Pons (tissue), 1 donor: ENCODE measurements at regions not wholly inside any gene's neighbourhood (a gene's known extent, or its start where the extent isn't known, plus 50 kb on each side); places are given as distances from the start of the nearest gene placed in this dataset.

ENCODE experiments used
- DNase-seq: peaks from one replicate; pipeline ENCODE4 v3.0.0-alpha.2; 2016; ENCODE audit warnings: low spot score

DNA sequence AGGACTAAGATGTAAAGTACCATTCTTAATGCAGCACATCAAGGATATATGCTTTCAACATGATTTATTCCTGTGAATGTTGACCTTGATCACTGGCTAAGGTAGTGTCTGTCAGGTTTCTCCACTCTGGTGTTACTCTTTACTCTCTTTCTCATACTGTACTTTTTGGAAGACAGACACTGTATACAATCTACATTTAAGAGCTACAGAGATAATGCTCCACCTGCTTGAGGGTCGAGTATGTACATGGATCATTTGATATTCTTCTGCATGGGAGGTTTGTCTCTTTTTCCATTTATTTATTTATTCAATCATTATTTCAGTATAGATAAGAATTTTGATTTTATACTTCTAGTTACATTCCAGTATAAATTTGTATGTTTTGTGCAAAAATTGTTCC is 199.5 kb upstream of the RGPD4 start:
- DNase-seq = no peak

DNA sequence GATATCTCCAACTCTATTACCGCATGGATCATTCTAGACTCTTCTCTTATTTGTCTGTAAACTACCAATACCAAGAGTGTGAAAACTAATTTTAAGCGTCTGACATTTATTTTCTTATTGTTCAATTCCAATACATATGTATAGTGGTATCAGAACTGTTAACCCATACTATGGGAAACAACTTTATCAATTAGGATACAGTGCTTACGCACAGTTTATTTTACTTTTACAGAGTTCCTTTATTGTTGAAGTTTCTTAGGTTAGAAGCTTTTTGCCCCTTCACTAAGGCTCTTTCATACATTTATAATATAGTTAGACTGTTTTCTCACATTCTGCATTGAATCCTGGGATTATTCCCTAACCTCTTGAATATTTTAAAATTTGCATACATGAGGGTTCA is 198.8 kb upstream of the RGPD4 start:
- DNase-seq = no peak

- no peak for DNase-seq
Observed at GRCh38 chr2:107633580-107634147, 193.0 kb upstream of the RGPD4 start.

DNA sequence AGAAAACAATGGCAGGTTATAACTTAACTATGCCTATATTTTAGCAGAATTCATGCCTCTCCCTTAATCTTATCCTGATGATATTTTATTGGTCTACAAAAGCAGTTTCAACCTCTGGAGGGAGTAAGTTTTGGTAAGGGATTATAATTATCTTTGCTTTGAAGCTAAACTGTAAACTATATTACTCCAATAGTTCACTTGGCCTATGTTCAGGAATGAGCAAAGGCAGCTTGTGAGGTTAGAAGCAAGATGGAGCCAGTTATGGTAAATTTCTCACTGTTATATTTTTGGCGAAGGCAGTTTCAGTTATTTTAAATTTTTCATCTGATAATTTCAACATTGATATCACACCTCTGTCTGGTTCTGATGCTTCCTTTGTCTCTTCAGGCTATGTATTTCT is 192.5 kb upstream of the RGPD4 start:
- no peak for DNase-seq

DNA sequence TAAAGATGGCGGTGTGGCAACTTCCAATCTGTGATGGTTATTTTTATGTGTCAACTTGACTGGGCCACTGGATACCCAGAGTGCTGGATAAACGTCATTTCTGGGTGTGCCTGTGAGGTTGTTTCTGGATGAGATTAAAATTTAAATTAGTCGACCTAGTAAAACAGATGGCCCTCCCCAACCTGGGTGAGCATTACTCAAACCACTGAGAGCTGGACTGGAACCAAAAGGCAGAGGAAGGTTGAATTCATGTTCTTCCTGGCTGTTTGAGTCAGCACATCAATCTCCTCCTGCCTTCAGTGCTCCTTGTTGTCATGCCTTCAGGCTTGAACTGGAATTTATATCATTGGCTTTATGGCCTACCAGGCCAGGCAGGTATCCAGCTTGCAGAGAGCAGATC is 190.8 kb upstream of the RGPD4 start:
- no peak for DNase-seq

DNA sequence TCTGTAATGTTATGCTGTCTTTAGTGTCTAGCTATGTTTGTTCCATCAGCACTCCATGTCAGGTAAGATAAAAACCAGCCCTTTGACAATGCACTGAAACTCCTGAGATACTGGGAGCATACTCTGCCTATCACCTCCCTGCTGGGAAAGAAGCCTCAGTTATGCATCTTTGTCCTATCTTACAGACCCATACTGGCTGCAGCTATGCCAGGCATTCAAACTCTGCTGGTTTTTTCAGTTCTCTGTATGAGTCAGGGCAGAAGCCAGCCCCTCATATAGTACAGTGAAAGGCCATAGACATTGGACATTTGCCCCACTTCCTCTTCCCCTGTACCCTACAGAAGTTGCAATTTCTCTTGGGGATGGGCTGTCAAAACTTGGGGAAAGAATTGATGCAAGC is 181.1 kb upstream of the RGPD4 start:
- DNase-seq = no peak

DNA sequence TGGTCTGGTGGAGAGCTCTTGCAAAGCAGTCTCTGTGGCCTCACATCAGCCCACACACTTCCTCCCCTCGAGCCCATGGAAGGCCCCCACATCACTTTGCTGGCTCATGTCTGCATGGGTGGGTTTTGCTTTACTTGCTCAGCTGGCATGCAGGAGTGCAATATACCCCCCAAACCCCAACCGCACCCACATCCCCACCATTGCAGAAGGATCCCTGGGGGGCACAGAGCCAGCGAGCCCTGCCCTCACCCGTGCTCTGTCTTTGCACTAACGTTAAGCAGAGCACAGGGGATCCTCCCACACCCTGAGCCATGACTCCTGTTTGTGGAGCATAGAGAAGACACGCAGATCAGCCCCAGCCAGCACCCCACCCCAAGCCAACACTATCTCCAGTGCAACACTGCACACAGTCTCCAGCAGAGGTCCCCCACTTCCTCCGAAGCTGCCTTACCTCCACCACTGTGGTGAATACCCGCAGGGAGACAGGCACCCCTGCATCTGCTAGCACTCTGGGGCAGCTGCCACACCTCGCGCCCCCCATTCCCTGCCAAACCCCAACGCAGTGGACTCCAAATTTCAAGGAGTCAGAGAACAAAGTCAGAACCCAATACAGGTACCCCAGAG is 177.8 kb upstream of the RGPD4 start:
- no peak for DNase-seq

GRCh38 chr2:107657049-107657448 is 169.6 kb upstream of the RGPD4 start:
- DNase-seq = no peak

DNA sequence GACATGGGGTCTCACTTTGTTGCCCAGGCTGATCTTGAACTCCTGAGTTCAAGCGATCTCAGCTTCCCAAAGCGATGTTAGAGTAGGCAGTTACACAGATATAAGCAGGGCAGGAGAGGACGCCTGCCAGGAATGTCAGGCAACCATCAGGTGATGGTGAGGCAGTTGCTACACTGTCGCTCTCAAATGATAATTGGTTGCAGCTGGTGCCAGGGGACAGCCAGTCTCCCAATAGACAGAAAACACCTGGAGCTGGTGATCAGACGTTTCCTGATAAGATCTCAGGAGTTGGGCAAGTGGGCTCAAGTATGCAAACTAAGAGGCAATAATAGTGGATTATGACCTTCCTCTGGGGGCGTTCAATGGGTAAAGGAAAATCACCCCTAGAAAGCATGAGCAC is 163.1 kb upstream of the RGPD4 start:
- DNase-seq = no peak

GRCh38 chr2:107669335-107669734 is 157.4 kb upstream of the RGPD4 start:
- peak; percentile 29 for DNase-seq

DNA sequence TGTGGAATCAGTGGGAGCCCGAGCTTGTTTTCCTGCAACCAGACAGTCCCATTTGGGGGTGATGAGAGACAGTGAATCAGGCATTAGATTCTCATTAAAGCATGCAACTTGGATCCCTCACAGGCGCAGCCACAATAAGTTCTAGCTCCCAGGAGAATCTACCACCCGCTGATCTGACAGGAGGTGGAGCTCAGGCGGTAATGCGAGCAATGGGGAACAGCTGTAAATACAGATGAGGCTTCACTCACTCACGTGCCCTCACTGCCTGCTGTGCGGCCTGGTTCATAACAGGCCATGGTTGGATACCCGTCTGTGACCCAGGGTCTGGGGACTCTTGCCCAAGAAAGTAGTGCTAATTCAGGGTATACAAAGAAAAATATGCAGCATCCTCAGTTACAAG is 144.8 kb upstream of the RGPD4 start:
- DNase-seq = no peak

- no peak for DNase-seq
Observed at GRCh38 chr2:107684421-107684820, 142.3 kb upstream of the RGPD4 start.

DNA sequence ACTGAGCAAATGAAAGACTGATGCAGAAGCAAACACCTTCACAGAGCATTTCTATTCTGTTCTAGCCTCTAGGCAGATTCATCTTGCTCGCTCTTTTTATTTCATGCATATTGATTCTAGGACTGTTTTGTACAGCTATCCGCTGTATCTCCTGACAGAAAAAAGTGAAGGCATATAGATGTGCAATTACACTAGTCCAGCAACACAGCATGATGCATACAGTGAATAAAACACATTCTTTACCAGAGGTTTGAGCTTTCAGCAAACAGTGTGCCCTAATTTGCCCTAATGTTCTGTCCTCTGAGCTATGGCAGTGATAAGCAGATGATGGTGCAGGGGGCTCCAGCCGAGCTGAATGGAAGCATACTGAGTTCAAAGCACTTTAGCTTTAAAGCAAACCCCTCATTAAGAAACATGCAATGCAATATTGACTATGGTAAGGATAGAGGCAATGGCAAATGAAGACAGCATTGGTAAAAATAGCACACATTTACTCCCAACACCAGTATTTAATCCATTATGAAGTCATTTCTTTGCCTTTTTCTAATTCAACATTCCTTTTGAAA is 141.2 kb upstream of the RGPD4 start:
- DNase-seq = no peak

DNA sequence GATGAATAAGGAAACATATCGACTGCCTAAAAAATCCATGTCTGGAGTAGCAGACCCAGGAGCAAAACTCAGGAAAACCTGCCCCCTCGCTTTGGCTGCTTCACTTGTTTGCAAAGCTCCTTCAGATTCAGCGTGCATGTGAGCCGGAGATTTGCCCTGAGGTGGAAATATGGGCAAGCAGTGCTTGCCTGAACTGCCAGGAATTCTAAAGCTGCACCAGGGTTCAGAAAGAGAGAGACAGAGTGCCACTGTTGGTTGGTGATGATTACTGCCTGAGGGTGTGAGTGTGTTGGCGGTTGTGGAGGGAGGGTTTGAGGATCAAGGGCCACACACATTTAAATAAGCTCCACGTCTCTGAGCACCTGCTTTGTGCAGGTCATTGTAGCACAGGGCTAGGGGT is 139.6 kb upstream of the RGPD4 start:
- no peak for DNase-seq

DNA sequence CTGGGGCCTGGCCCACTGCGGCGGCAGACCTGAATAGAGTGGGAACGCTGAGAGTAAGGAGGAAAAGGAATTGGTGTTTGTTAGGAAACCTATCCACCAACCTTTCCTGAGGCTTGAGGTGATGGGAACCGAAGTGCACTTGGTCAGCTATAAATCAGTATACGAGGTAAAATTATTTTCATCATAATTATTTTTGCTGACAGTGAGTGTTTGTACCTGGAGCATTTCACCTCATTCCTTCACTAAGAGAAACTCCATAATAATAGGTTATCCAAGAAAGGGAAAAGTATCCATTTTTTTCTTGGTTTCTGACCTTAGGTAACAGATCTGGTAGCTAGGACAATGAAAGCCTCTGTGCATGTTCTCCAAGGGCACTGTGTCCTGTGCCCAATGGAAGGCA is 138.6 kb upstream of the RGPD4 start:
- DNase-seq = no peak

GRCh38 chr2:107693604-107694003 is 133.1 kb upstream of the RGPD4 start:
- DNase-seq = no peak

- DNase-seq = no peak
Observed at GRCh38 chr2:107694667-107695066, 132.0 kb upstream of the RGPD4 start.

GRCh38 chr2:107697385-107697784 is 129.3 kb upstream of the RGPD4 start:
- no peak for DNase-seq

- no peak for DNase-seq
Observed at GRCh38 chr2:107698861-107699260, 127.8 kb upstream of the RGPD4 start.

GRCh38 chr2:107700073-107700472 is 126.6 kb upstream of the RGPD4 start:
- DNase-seq = no peak

DNA sequence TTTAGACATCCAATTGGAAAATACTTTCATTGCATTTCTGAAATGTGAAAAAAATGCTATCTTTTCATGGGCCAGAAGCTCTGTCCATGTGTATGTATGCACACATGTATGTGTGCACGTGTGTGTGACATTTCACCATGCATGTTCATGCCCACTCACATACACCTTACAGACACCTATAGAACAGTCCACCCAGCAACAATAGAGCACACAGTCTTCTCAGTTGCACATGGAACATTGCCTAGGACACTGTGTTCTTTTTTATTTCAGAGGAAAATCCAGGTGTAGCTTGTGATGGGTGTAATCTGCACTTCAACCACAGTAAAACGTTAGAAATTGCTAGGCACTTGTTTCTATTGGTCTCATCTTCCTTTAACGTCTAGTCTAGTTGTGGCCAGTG is 114.8 kb upstream of the RGPD4 start:
- DNase-seq = no peak

DNA sequence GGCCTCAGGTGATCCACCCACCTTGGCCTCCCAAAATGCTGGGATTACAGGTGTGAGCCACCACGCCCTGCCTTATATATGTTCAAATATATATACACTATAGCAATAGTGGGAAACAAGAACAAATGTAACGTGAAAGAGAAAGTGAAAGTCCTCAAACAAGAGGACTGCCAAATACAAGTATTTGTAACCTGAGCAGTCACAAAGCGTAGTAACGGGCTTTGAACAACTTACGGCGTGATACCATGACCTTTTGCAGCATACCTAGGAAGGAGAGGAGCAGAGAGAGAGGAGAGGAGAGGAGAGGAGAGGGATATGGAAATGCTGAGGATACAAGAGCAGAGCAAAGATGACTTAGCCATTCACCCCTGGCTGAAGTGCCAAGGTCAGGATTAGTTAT is 113.8 kb upstream of the RGPD4 start:
- no peak for DNase-seq

DNA sequence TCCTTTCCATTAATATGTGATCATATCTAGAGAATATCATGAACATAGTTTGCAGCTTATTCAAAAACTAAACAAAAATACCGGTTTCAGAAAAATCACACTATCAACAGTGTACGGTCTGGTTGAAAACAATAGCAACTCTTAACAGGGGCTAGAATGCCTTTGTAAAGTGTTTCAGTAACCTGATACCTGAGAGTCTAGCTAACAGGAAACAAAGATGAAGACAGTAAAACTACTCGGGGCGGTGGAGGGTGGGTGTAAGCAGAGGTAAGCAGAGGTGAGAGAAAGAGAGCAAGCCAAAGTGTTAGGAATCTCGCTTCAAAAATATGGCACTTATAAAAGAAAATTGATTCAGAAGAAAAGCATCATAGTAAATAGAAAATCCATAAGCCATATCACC is 109.0 kb upstream of the RGPD4 start:
- no peak for DNase-seq

- DNase-seq = no peak
Observed at GRCh38 chr2:107719141-107719540, 107.6 kb upstream of the RGPD4 start.
